ENCODE measurements at regions not wholly inside any gene's neighbourhood (a gene's known extent, or its start where the extent isn't known, plus 50 kb on each side); places are given as distances from the start of the nearest gene placed in this dataset.

DNA sequence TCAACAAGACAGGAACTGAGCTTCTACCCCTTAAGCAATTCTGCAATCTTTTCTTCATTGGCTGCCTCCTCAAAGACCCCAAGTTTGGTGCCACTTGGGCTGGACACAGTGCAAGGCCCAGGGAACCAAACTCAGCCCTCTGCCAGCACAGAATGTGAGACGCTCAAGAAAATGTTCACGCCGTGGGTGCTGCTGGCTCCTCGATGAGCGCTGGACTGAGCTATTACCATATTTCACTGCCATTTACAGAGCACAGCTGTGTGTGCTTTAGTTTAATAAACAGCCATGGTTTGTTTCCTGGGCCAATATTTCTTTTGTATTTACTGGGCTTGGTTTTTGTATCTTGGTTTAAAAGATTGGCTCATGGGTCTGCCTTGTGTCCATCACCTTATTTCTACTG lies 138.8 kb upstream of the VSTM2B start:
- Histone ChIP-seq H3K18ac (ENCODE audit: low read length) (no peak overlapping the region), H3K23ac (ENCODE audit: low read depth, low read length, poor library complexity) (no peak overlapping the region), H2BK15ac (ENCODE audit: low read length) (no peak overlapping the region), H4K8ac (ENCODE audit: low read depth, low read length) (no peak overlapping the region), H3K14ac (ENCODE audit: low read length) (no peak overlapping the region), H3K9ac (ENCODE audit: low read depth, low read length, poor library complexity) (no peak overlapping the region), H3K4me3 (ENCODE audit: low read length in 2 of 2) (no peak overlapping the region), H3K27ac (replicated peaks; ENCODE audit: low read length) (no peak overlapping the region), H3K4ac (ENCODE audit: low read length) (no peak overlapping the region), H3K4me2 (ENCODE audit: insufficient read depth, low read length, poor library complexity, severe bottlenecking) (no peak overlapping the region), H2BK120ac (ENCODE audit: low read depth, low read length) (no peak overlapping the region), H3K27me3 (ENCODE audit: control insufficient read depth in 3 of 3, insufficient read depth in 3 of 3, low read depth in 1 of 3, low read length in 3 of 3) (no peaks in the 10 kb centered on the region), H2AK5ac (ENCODE audit: low read depth, low read length) (no peak overlapping the region), H3K4me1 (ENCODE audit: control insufficient read depth in 2 of 2, insufficient read depth in 1 of 2, low read depth in 1 of 2, low read length in 2 of 2) (peaks cover 0 to 13% of the 10 kb centered on the region in 2 donors), H4K91ac (ENCODE audit: low read depth, low read length, poor library complexity) (no peak overlapping the region), H2BK5ac (ENCODE audit: low read length) (no peak overlapping the region), H3K36me3 (replicated peaks in 1 of 2; ENCODE audit: control insufficient read depth in 2 of 2, insufficient read depth in 2 of 2, low read length in 2 of 2) (no peaks in the 10 kb centered on the region), H2AFZ (ENCODE audit: low read length) (no peak overlapping the region), H2BK12ac (ENCODE audit: low read length) (no peak overlapping the region), H3K79me1 (ENCODE audit: low read depth, low read length) (no peaks in the 10 kb centered on the region), H3K9me3 (replicated peaks in 1 of 2; ENCODE audit: control insufficient read depth in 2 of 2, insufficient read depth in 1 of 2, low read depth in 1 of 2, low read length in 2 of 2) (peaks cover 0 to 6% of the 10 kb centered on the region in 2 donors)
- DNase-seq (ENCODE audit: low spot score) = no peak
- whole genome bisulfite sequencing, 2 donors (ENCODE audit: extremely low coverage in 2 of 2, insufficient read length in 2 of 2, insufficient replicate concordance in 1 of 2) = no CpG with 5 or more reads among the region's 5 CpGs

DNA sequence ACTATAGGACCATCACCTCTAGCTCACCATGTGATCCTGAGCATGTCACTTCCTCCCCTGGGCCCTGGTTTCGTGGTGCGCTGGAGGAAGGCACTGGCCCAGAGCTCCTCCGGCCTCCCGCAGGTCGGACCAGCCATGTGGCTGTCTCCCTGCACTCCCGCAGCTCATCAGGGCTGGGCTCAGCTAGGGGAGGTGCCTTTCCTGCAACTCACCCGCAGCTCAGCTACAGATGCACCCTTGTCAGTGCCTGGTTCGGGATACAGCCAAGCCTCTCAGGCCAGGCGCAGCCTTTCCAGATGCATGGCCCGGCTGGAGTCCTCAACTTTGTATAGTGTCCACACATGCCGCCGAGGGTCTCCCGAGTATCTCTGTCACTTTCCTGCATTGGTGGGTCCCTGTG lies 138.2 kb upstream of the VSTM2B start:
- Histone ChIP-seq H2BK15ac (ENCODE audit: low read length) (peak overlapping the region; percentile 32), H4K8ac (ENCODE audit: low read depth, low read length) (no peak overlapping the region), H3K9me3 (replicated peaks in 1 of 2; ENCODE audit: control insufficient read depth in 2 of 2, insufficient read depth in 1 of 2, low read depth in 1 of 2, low read length in 2 of 2) (peaks cover 0 to 9% of the 10 kb centered on the region in 2 donors), H3K36me3 (replicated peaks in 1 of 2; ENCODE audit: control insufficient read depth in 2 of 2, insufficient read depth in 2 of 2, low read length in 2 of 2) (no peaks in the 10 kb centered on the region), H3K79me1 (ENCODE audit: low read depth, low read length) (no peaks in the 10 kb centered on the region), H3K27ac (replicated peaks; ENCODE audit: low read length) (no peak overlapping the region), H3K18ac (ENCODE audit: low read length) (peak overlapping the region; percentile 23), H2BK5ac (ENCODE audit: low read length) (no peak overlapping the region), H2BK12ac (ENCODE audit: low read length) (no peak overlapping the region), H2AFZ (ENCODE audit: low read length) (no peak overlapping the region), H3K4ac (ENCODE audit: low read length) (peak overlapping the region; percentile 29), H3K9ac (ENCODE audit: low read depth, low read length, poor library complexity) (no peak overlapping the region), H4K91ac (ENCODE audit: low read depth, low read length, poor library complexity) (no peak overlapping the region), H3K4me3 (ENCODE audit: low read length in 2 of 2) (no peak overlapping the region), H3K14ac (ENCODE audit: low read length) (no peak overlapping the region), H3K27me3 (ENCODE audit: control insufficient read depth in 3 of 3, insufficient read depth in 3 of 3, low read depth in 1 of 3, low read length in 3 of 3) (no peaks in the 10 kb centered on the region), H2AK5ac (ENCODE audit: low read depth, low read length) (peak overlapping the region; percentile 59), H3K4me1 (ENCODE audit: control insufficient read depth in 2 of 2, insufficient read depth in 1 of 2, low read depth in 1 of 2, low read length in 2 of 2) (peaks cover 0 to 9% of the 10 kb centered on the region in 2 donors), H3K4me2 (ENCODE audit: insufficient read depth, low read length, poor library complexity, severe bottlenecking) (no peak overlapping the region), H2BK120ac (ENCODE audit: low read depth, low read length) (no peak overlapping the region), H3K23ac (ENCODE audit: low read depth, low read length, poor library complexity) (no peak overlapping the region)
- WGBS, 2 donors (ENCODE audit: extremely low coverage in 2 of 2, insufficient read length in 2 of 2, insufficient replicate concordance in 1 of 2) = no CpG with 5 or more reads among the region's 13 CpGs
- DNase-seq (ENCODE audit: low spot score) = no peak

DNA sequence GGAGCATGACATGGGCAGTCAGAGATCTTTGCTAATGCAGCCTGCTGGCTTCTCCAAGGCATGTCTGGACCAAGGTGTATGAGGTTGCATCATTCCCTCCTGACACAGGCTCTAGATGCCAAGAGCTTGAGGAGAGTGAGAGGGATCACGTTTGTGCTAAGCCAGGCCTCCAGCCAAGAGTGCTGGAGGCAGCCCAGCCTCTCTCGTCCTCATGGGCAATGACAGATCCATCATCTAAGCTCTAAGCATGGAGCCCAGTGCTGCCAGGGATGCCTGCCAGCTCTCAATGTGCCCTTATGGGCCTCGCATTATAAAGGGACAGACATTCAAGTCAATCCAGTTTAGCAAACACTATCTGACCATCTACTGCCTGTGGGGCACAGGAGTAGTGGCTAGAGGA lies 136.3 kb upstream of the VSTM2B start:
- Histone ChIP-seq H3K9ac (ENCODE audit: low read depth, low read length, poor library complexity) (no peak overlapping the region), H3K79me1 (ENCODE audit: low read depth, low read length) (no peaks in the 10 kb centered on the region), H3K27ac (replicated peaks; ENCODE audit: low read length) (no peak overlapping the region), H3K4ac (ENCODE audit: low read length) (no peak overlapping the region), H3K18ac (ENCODE audit: low read length) (no peak overlapping the region), H2AFZ (ENCODE audit: low read length) (no peak overlapping the region), H2BK120ac (ENCODE audit: low read depth, low read length) (no peak overlapping the region), H3K36me3 (replicated peaks in 1 of 2; ENCODE audit: control insufficient read depth in 2 of 2, insufficient read depth in 2 of 2, low read length in 2 of 2) (no peaks in the 10 kb centered on the region), H3K14ac (ENCODE audit: low read length) (no peak overlapping the region), H3K4me3 (ENCODE audit: low read length in 2 of 2) (no peak overlapping the region), H4K91ac (ENCODE audit: low read depth, low read length, poor library complexity) (no peak overlapping the region), H3K9me3 (replicated peaks in 1 of 2; ENCODE audit: control insufficient read depth in 2 of 2, insufficient read depth in 1 of 2, low read depth in 1 of 2, low read length in 2 of 2) (peaks cover 0 to 9% of the 10 kb centered on the region in 2 donors), H2BK5ac (ENCODE audit: low read length) (no peak overlapping the region), H3K4me2 (ENCODE audit: insufficient read depth, low read length, poor library complexity, severe bottlenecking) (no peak overlapping the region), H2AK5ac (ENCODE audit: low read depth, low read length) (no peak overlapping the region), H4K8ac (ENCODE audit: low read depth, low read length) (no peak overlapping the region), H3K27me3 (ENCODE audit: control insufficient read depth in 3 of 3, insufficient read depth in 3 of 3, low read depth in 1 of 3, low read length in 3 of 3) (no peaks in the 10 kb centered on the region), H2BK12ac (ENCODE audit: low read length) (no peak overlapping the region), H3K23ac (ENCODE audit: low read depth, low read length, poor library complexity) (no peak overlapping the region), H2BK15ac (ENCODE audit: low read length) (no peak overlapping the region), H3K4me1 (ENCODE audit: control insufficient read depth in 2 of 2, insufficient read depth in 1 of 2, low read depth in 1 of 2, low read length in 2 of 2) (peaks cover 0 to 10% of the 10 kb centered on the region in 2 donors)
- WGBS, 2 donors (ENCODE audit: extremely low coverage in 2 of 2, insufficient read length in 2 of 2, insufficient replicate concordance in 1 of 2) = no CpG with 5 or more reads among the region's 3 CpGs
- no peak for DNase-seq (ENCODE audit: low spot score)

DNA sequence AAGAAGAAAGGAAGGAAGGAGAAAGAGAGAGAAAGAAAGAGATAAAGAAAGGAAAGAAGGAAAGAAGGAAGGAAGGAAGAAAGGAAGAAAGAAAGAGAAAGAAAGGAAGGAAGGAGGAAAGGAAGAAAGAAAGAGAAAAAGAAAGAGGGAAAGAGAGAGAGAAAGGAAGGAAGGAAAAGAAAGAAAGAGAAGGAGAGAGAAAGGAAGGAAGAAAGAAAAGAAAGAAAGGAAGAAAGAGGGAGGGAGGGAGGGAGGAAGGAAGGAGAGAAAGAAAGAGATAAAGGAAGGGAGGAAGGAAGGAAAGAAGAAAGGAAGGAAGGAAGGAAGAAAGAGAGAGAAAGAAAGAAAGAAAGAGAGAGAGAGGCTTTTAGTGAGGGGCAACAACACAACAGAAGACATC lies 135.1 kb upstream of the VSTM2B start:
- Histone ChIP-seq H3K9me3 (replicated peaks in 1 of 2; ENCODE audit: control insufficient read depth in 2 of 2, insufficient read depth in 1 of 2, low read depth in 1 of 2, low read length in 2 of 2) (peaks cover 0 to 9% of the 10 kb centered on the region in 2 donors), H3K4me3 (ENCODE audit: low read length in 2 of 2) (no peak overlapping the region), H3K23ac (ENCODE audit: low read depth, low read length, poor library complexity) (no peak overlapping the region), H3K27me3 (ENCODE audit: control insufficient read depth in 3 of 3, insufficient read depth in 3 of 3, low read depth in 1 of 3, low read length in 3 of 3) (peaks cover 0 to 7% (median 0%) of the 10 kb centered on the region in 3 experiments), H3K4ac (ENCODE audit: low read length) (no peak overlapping the region), H3K14ac (ENCODE audit: low read length) (no peak overlapping the region), H3K27ac (replicated peaks; ENCODE audit: low read length) (no peak overlapping the region), H2BK15ac (ENCODE audit: low read length) (no peak overlapping the region), H3K4me1 (ENCODE audit: control insufficient read depth in 2 of 2, insufficient read depth in 1 of 2, low read depth in 1 of 2, low read length in 2 of 2) (peaks cover 0 to 4% of the 10 kb centered on the region in 2 donors), H2AFZ (ENCODE audit: low read length) (no peak overlapping the region), H3K9ac (ENCODE audit: low read depth, low read length, poor library complexity) (no peak overlapping the region), H2BK120ac (ENCODE audit: low read depth, low read length) (no peak overlapping the region), H3K36me3 (replicated peaks in 1 of 2; ENCODE audit: control insufficient read depth in 2 of 2, insufficient read depth in 2 of 2, low read length in 2 of 2) (no peaks in the 10 kb centered on the region), H3K18ac (ENCODE audit: low read length) (no peak overlapping the region), H2BK5ac (ENCODE audit: low read length) (no peak overlapping the region), H3K4me2 (ENCODE audit: insufficient read depth, low read length, poor library complexity, severe bottlenecking) (no peak overlapping the region), H2BK12ac (ENCODE audit: low read length) (no peak overlapping the region), H4K91ac (ENCODE audit: low read depth, low read length, poor library complexity) (no peak overlapping the region), H3K79me1 (ENCODE audit: low read depth, low read length) (no peaks in the 10 kb centered on the region), H2AK5ac (ENCODE audit: low read depth, low read length) (no peak overlapping the region), H4K8ac (ENCODE audit: low read depth, low read length) (no peak overlapping the region)
- DNase-seq (ENCODE audit: low spot score) = no peak

All from neuronal stem cell (in vitro differentiated cells).